K562 (cell line): ENCODE measurements at regions not wholly inside any gene's neighbourhood (a gene's known extent, or its start where the extent isn't known, plus 50 kb on each side); places are given as distances from the start of the nearest gene placed in this dataset.

Source experiments
- ATAC-seq: fragments of 200-7000 bp; cut with Tn5 transposase; 3 replicates; pipeline ENCODE4 v1.9.1; 2020; ENCODE audit warnings: moderate library complexity
- BruUV-seq: library from RNA; stranded (reverse); fragments of 400-500 nt; replicated peaks from 2 replicates; lab custom pipeline; 2021; lab: Mats Ljungman, UMichigan
- CTCF ChIA-PET: fragments of 300-600 bp; formaldehyde crosslinking; extraction: SDS; loops from one replicate; lab custom pipeline; 2021; ENCODE audit warnings: low intra/inter-chr PET ratio; lab: Yijun Ruan, JAX
- POLR2A ChIA-PET: fragments of 300-600, 350-650 bp; sonication (Branson Sonifier 250); formaldehyde crosslinking; extraction: SDS; loops from one replicate; lab custom pipeline; 2021; ENCODE audit warnings: antibody characterized with exemption, inconsistent platforms; lab: Yijun Ruan, JAX
- DNase-seq, 4 experiments: peaks; one replicate each; pipeline versions ENCODE4 v3.0.0 to v3.0.0-alpha.2; 2011 to 2018; ENCODE audit warnings: low spot score in 3 of 4, mixed read lengths in 3 of 4; ENCODE audit errors: extremely low read depth in 1 of 4
- FAIRE-seq: peaks from 2 replicates; lab custom pipeline; 2011; peaks lifted over from hg19 to GRCh38; lab: Jason Lieb, UNC
- H2AFZ ChIP-seq: 2 replicates; pipeline ENCODE4 v1.6.0; 2011; ENCODE audit warnings: low read depth, low read length, control low read depth, inconsistent platforms
- H3K27ac ChIP-seq: fragments of 200-600 bp; 3 replicates; pipeline ENCODE4 v1.8.0; 2011; ENCODE audit warnings: low read depth, mild to moderate bottlenecking, control low read depth, inconsistent platforms, low read length, moderate library complexity, mixed read lengths; ENCODE audit errors: extremely low read depth
- H3K27me3 ChIP-seq, 2 experiments: fragments of 300-600 bp in 1 of 2; 2 replicates in 1 of 2; 3 replicates in 1 of 2; pipeline versions ENCODE4 v1.6.0 to v1.8.0; 2011; ENCODE audit warnings: inconsistent platforms in 2 of 2, low read length in 2 of 2, mild to moderate bottlenecking in 1 of 2, mixed read lengths in 1 of 2, moderate library complexity in 1 of 2; ENCODE audit not compliant: control insufficient read depth in 2 of 2, insufficient read depth in 2 of 2
- H3K36me3 ChIP-seq: fragments of 300-600 bp; 3 replicates; pipeline ENCODE4 v1.8.0; 2011; ENCODE audit warnings: mild to moderate bottlenecking, low read length, inconsistent platforms; ENCODE audit not compliant: control insufficient read depth, insufficient read depth
- H3K4me1 ChIP-seq, 2 experiments: fragments of 200-600 bp in 1 of 2; replicated peaks in 1 of 2; 2 replicates in 1 of 2; 3 replicates in 1 of 2; pipeline versions ENCODE4 v1.5.1 to v1.8.0; 2011; ENCODE audit warnings: inconsistent platforms in 2 of 2, low read length in 2 of 2, mild to moderate bottlenecking in 1 of 2, mixed read lengths in 1 of 2, moderate library complexity in 1 of 2; ENCODE audit not compliant: control insufficient read depth in 2 of 2, insufficient read depth in 2 of 2
- H3K4me2 ChIP-seq: 2 replicates; pipeline ENCODE4 v1.6.1; 2011; ENCODE audit warnings: low read length, control low read depth, inconsistent platforms, mixed read lengths; ENCODE audit not compliant: insufficient read depth
- H3K4me3 ChIP-seq: fragments of 200-600 bp; sonication (generic), shearing (Covaris generic); 2 replicates; pipeline ENCODE4 v1.5.1; 2016; ENCODE audit warnings: control low read depth, inconsistent platforms
- H3K79me2 ChIP-seq: fragments of 200-600 bp; 3 replicates; pipeline ENCODE4 v1.8.0; 2011; ENCODE audit warnings: low read length, inconsistent platforms; ENCODE audit not compliant: control insufficient read depth, insufficient read depth
- H3K9ac ChIP-seq, 2 experiments: 2 replicates each; pipeline versions ENCODE4 v1.6.0 to v1.6.1; 2011; ENCODE audit warnings: low read depth in 2 of 2, low read length in 2 of 2, control low read depth in 1 of 2, inconsistent platforms in 1 of 2, mild to moderate bottlenecking in 1 of 2, mixed read lengths in 1 of 2; ENCODE audit not compliant: insufficient read depth in 1 of 2
- H3K9me1 ChIP-seq: one replicate; pipeline ENCODE4 v1.6.0; 2011; ENCODE audit warnings: inconsistent platforms, mild to moderate bottlenecking, low read length, moderate library complexity; ENCODE audit not compliant: control insufficient read depth, insufficient read depth
- H3K9me3 ChIP-seq: replicated peaks from 2 replicates; pipeline ENCODE4 v1.5.1; 2011; ENCODE audit warnings: low read depth, low read length, inconsistent platforms; ENCODE audit not compliant: control insufficient read depth, insufficient read depth
- H4K20me1 ChIP-seq: replicated peaks from 2 replicates; pipeline ENCODE4 v1.6.1; 2011; ENCODE audit warnings: low read length, inconsistent platforms, mixed read lengths; ENCODE audit not compliant: control insufficient read depth, insufficient read depth
- BRF1 ChIP-seq: IDR thresholded peaks from 3 replicates; pipeline ENCODE4 v1.6.1; 2011; ENCODE audit warnings: borderline replicate concordance, mild to moderate bottlenecking; ENCODE audit not compliant: insufficient read length; ENCODE audit errors: extremely low read depth
- C11orf30 ChIP-seq: fragments of 450-650 bp; IDR thresholded peaks from 2 replicates; pipeline ENCODE4 v1.6.1; 2016; ENCODE audit warnings: low read depth, mild to moderate bottlenecking
- ELF2 ChIP-seq: fragments of 250-450 bp; sonication (Bioruptor Pico); IDR thresholded peaks from 2 replicates; pipeline ENCODE4 v1.5.0; 2021; ENCODE audit warnings: mild to moderate bottlenecking
- FOXJ3 ChIP-seq: sonication (generic); formaldehyde crosslinking; IDR thresholded peaks from 2 replicates; pipeline ENCODE4 v1.4.0; 2020; ENCODE audit warnings: mild to moderate bottlenecking, missing genetic modification reagents
- HDAC6 ChIP-seq: IDR thresholded peaks from 2 replicates; pipeline ENCODE4 v1.6.1; 2012; ENCODE audit warnings: low read depth, mild to moderate bottlenecking, control low read depth, inconsistent platforms, low read length, moderate library complexity
- KAT7 ChIP-seq: sonication (generic); formaldehyde crosslinking; IDR thresholded peaks from 2 replicates; pipeline ENCODE4 v1.8.0; 2022; ENCODE audit warnings: missing genetic modification reagents, mild to moderate bottlenecking, borderline replicate concordance
- KLF1 ChIP-seq: fragments of 450-650 bp; IDR thresholded peaks from 2 replicates; pipeline ENCODE4 v1.6.1; 2016; ENCODE audit warnings: missing genetic modification characterization, missing compliant biosample characterization
- NFIC ChIP-seq: fragments of 450-650 bp; IDR thresholded peaks from 2 replicates; pipeline ENCODE4 v1.6.1; 2017; ENCODE audit warnings: mild to moderate bottlenecking, inconsistent platforms
- PHF21A ChIP-seq: fragments of 450-650 bp; IDR thresholded peaks from 2 replicates; pipeline ENCODE4 v1.6.1; 2017; ENCODE audit warnings: low read depth, borderline replicate concordance
- PPARD ChIP-seq: fragments of 250-450 bp; sonication (Bioruptor Pico); IDR thresholded peaks from 2 replicates; pipeline ENCODE4 v1.8.0; 2022; ENCODE audit warnings: inconsistent platforms, mild to moderate bottlenecking, moderate library complexity
- SAP30 ChIP-seq: fragments of 200-600 bp; sonication (generic); IDR thresholded peaks from 2 replicates; pipeline ENCODE4 v1.6.1; 2012; ENCODE audit warnings: borderline replicate concordance, low read depth, mild to moderate bottlenecking, moderate library complexity, low read length, control low read depth, inconsistent platforms; ENCODE audit not compliant: insufficient read depth, poor library complexity, severe bottlenecking
- TAF15 ChIP-seq: fragments of 200-400 bp; formaldehyde crosslinking; IDR thresholded peaks from 2 replicates; pipeline ENCODE4 v1.6.1; 2017; ENCODE audit warnings: mild to moderate bottlenecking, low read depth, low read length, moderate library complexity
- ZNF324 ChIP-seq: fragments of 250-450 bp; sonication (Bioruptor Pico); IDR thresholded peaks from 2 replicates; pipeline ENCODE4 v1.4.0; 2020; ENCODE audit warnings: mild to moderate bottlenecking
- ZNF778 ChIP-seq: fragments of 450-650 bp; formaldehyde crosslinking; IDR thresholded peaks from 2 replicates; pipeline ENCODE4 v1.4.0; 2020; ENCODE audit warnings: mild to moderate bottlenecking, moderate library complexity
- ZNF830 ChIP-seq: fragments of 250-450 bp; sonication (Bioruptor Pico); IDR thresholded peaks from 2 replicates; pipeline ENCODE4 v1.5.0; 2021; ENCODE audit warnings: mild to moderate bottlenecking
- WGBS: fragments of 100-300 bp; shearing (Covaris generic); methylation state at CpG from one replicate; pipeline ENCODE4 v1.1.6; 2016; ENCODE audit warnings: low coverage, mixed read lengths; ENCODE audit not compliant: insufficient coverage; ENCODE audit errors: missing lambda C conversion rate; 5-methylcytosine and 5-hydroxymethylcytosine counted together
- in situ Hi-C: fragments of 300-500 bp; cut with MboI; formaldehyde crosslinking; loops from 4 replicates; pipeline ENCODE4 v1.15.0; 2018; ENCODE audit warnings: inconsistent platforms, mixed read lengths
- intact Hi-C: fragments of 100-400 bp; cut with micrococcal nuclease; formaldehyde crosslinking; loops from 2 replicates; pipeline ENCODE4 v1.14.2; 2022
- TF ChIP-seq, protein P1 (sequence below): fragments of 450-650 bp; formaldehyde crosslinking; IDR thresholded peaks from 2 replicates; pipeline ENCODE4 v1.4.0; 2020; ENCODE audit warnings: mild to moderate bottlenecking, moderate library complexity
- TF ChIP-seq, protein P2 (sequence below): sonication (generic); formaldehyde crosslinking; IDR thresholded peaks from 2 replicates; pipeline ENCODE4 v1.8.1; 2023; ENCODE audit warnings: mild to moderate bottlenecking, missing genetic modification reagents, moderate library complexity
- TF ChIP-seq, protein P3 (sequence below): fragments of 250-450 bp; sonication (Bioruptor Pico); IDR thresholded peaks from 2 replicates; pipeline ENCODE4 v1.8.0; 2021; ENCODE audit warnings: moderate library complexity, mild to moderate bottlenecking, inconsistent platforms

DNA sequence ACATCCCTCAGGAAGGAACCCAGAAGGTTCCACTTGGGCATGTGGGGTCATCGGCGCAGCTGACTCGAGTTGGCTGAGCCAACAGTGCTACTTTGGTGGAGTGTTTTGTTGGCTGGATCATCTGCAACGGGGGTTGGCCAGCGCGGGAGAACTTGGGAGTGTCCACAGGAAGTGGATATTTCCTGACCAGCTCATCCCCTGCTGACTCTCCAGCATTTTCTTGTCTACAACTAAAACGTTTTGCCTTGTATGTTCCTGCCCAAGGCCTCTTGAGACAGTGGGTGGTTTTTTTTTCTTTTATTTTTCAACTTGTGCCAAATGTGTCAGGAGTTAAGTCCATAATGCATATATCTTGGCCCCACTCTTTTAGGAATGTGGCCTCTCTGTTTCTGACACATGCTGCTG, 208.6 kb downstream of the ZNF365 start:
- FAIRE-seq = no peak
- in situ Hi-C loops = loop anchor here (25.0 kb wide), 1 partner anchor 1154 kb away; no protein-coding TSS in a partner anchor
- H3K4me3 ChIP-seq = no peak overlapping the region
- H3K79me2 ChIP-seq = no peaks in the 10 kb centered on the region
- no peak overlapping the region for H3K4me2 ChIP-seq
- TF ChIP-seq ELF2 (no peak), FOXJ3 (no peak), SAP30 (no peak), ZNF324 (no peak), ZNF830 (no peak), TAF15 (no peak), BRF1 (no peak), HDAC6 (no peak), C11orf30 (no peak), PPARD (no peak), KLF1 (tag) (no peak), KAT7 (CRISPR knock-in tag) (no peak), ZNF778 (CRISPR knock-in tag) (no peak), NFIC (no peak), PHF21A (no peak)
- TF ChIP-seq, protein P1, sequence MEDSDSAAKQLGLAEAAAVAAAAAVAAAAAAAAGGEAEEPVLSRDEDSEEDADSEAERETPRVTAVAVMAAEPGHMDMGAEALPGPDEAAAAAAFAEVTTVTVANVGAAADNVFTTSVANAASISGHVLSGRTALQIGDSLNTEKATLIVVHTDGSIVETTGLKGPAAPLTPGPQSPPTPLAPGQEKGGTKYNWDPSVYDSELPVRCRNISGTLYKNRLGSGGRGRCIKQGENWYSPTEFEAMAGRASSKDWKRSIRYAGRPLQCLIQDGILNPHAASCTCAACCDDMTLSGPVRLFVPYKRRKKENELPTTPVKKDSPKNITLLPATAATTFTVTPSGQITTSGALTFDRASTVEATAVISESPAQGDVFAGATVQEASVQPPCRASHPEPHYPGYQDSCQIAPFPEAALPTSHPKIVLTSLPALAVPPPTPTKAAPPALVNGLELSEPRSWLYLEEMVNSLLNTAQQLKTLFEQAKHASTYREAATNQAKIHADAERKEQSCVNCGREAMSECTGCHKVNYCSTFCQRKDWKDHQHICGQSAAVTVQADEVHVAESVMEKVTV = no peak
- TF ChIP-seq, protein P2, sequence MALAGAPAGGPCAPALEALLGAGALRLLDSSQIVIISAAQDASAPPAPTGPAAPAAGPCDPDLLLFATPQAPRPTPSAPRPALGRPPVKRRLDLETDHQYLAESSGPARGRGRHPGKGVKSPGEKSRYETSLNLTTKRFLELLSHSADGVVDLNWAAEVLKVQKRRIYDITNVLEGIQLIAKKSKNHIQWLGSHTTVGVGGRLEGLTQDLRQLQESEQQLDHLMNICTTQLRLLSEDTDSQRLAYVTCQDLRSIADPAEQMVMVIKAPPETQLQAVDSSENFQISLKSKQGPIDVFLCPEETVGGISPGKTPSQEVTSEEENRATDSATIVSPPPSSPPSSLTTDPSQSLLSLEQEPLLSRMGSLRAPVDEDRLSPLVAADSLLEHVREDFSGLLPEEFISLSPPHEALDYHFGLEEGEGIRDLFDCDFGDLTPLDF (CRISPR knock-in tag) = no peak
- TF ChIP-seq, protein P3, sequence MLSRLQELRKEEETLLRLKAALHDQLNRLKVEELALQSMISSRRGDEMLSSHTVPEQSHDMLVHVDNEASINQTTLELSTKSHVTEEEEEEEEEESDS (CRISPR knock-in tag) = no peak
- TF ChIP-seq, all 486 proteins: peak for 0
- no peak overlapping the region for H3K27ac ChIP-seq
- DNase-seq = no peak
- no TSS peak for BruUV-seq
- no peak overlapping the region for H2AFZ ChIP-seq
- H4K20me1 ChIP-seq = no peaks in the 10 kb centered on the region
- 0% methylated on average over 7 of the region's 7 CpGs for WGBS
- no peaks in the 10 kb centered on the region for H3K36me3 ChIP-seq
- H3K9me1 ChIP-seq = no peaks in the 10 kb centered on the region
- no peak for ATAC-seq
- no peaks in the 10 kb centered on the region for H3K9me3 ChIP-seq
- no peaks in the 10 kb centered on the region for H3K4me1 ChIP-seq
- intact Hi-C loops = no loop called here
- H3K27me3 ChIP-seq = peaks cover 0 to 3% of the 10 kb centered on the region in 2 experiments; a peak in 1 of 5 replicates
- ChIA-PET POLR2A (interaction anchor here (0.6 kb wide), 1 partner anchor 221 kb away, joined by 3 read pairs; the partner anchor contains the start of gene ADO), CTCF (no interaction called here)
- H3K9ac ChIP-seq = no peak overlapping the region
